Fibroblast of the aortic adventitia (primary cell): ENCODE measurements at regions not wholly inside any gene's neighbourhood (a gene's known extent, or its start where the extent isn't known, plus 50 kb on each side); places are given as distances from the start of the nearest gene placed in this dataset.

Experiments
- DNase-seq: peaks from one replicate; pipeline ENCODE4 v3.0.0-alpha.2; 2010; ENCODE audit warnings: low read depth
- H3K4me3 ChIP-seq: 2 replicates; pipeline ENCODE4 v1.5.1; 2011; ENCODE audit warnings: low read depth, mild to moderate bottlenecking, control low read depth, low read length, moderate library complexity
- TF ChIP-seq, protein P1 (sequence below): IDR thresholded peaks from 2 replicates; pipeline ENCODE4 v1.5.1; 2011; ENCODE audit warnings: mild to moderate bottlenecking, low read length, control low read depth, inconsistent platforms; ENCODE audit not compliant: insufficient read depth

DNA sequence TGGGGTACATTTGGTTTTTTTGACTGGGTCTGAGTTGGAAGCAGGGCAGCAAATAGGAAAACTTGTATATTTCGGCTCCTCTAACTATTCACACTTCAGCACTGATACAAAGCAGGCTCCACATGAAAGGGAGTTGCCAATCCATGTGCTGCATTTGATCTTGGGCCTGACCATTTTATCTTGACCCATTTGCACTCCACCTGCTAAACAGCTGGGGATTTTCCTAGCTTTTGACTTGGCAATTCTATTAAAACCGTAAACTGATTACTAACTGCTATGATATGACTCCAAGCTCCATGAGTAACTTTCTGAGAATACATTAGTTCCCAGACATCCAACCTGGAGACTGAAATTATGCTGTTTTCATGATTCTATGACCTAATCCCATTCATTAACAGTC lies 797.1 kb downstream of the BCL11B start:
- no peak overlapping the region for H3K4me3 ChIP-seq
- no peak for DNase-seq
- TF ChIP-seq, protein P1, sequence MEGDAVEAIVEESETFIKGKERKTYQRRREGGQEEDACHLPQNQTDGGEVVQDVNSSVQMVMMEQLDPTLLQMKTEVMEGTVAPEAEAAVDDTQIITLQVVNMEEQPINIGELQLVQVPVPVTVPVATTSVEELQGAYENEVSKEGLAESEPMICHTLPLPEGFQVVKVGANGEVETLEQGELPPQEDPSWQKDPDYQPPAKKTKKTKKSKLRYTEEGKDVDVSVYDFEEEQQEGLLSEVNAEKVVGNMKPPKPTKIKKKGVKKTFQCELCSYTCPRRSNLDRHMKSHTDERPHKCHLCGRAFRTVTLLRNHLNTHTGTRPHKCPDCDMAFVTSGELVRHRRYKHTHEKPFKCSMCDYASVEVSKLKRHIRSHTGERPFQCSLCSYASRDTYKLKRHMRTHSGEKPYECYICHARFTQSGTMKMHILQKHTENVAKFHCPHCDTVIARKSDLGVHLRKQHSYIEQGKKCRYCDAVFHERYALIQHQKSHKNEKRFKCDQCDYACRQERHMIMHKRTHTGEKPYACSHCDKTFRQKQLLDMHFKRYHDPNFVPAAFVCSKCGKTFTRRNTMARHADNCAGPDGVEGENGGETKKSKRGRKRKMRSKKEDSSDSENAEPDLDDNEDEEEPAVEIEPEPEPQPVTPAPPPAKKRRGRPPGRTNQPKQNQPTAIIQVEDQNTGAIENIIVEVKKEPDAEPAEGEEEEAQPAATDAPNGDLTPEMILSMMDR, result no peak

DNA sequence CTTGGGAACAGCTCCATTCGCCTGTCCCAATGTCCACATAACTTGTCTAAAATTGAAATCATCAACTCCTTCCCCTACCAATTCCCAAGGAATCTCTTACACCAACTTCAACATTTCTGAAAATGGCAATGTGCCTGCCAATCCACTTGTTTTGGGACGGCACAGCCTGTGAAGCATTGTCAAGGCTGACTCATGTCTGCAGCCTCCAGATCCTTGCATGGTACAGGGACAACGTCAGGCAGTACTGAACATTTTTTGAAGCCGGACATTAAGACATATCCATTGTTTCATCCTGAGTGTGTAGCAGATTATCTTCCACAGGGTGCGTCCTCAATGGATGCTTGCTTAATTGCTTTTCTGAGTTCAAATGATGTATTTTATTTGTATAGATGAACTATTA lies 794.1 kb downstream of the BCL11B start:
- TF ChIP-seq, protein P1, result no peak
- no peak for DNase-seq
- H3K4me3 ChIP-seq, result no peak overlapping the region

DNA sequence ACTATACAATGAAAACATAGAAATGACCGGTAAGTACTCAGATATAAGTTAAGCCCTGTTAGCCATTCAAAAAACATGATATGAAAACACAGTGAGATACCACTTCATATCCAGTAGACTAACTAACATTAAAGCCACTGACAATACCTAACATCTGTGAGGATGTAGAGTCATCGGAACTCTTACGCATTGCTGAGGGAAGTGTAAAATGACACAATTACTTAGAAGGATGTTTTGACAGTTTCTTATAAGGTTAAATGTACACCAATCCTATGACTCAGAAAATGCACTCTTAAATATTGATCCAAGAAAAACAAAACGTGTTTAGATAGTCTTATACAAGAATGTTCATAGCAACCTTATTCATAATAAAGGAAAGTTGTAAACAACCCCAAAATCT lies 782.9 kb downstream of the BCL11B start:
- no peak for DNase-seq
- TF ChIP-seq, protein P1, result no peak
- H3K4me3 ChIP-seq, result no peak overlapping the region

DNA sequence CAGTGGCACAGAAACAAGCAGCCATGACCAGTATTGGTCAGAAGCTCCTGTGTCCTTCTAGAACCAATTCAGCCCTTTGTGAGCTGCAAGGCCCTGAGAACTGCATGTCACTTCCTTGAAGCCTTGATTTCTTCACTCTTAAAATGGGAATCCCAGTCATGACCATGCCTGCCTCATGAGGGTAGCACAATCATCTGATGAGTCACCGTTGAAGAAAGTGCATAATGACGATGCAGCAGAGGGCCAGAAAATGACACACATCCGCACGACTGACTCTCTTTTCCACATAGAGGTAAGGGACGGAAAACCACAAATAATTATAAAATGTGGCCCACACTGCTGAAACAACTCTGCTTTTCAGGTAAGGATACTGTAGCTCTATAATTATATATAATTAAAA lies 777.4 kb downstream of the BCL11B start:
- TF ChIP-seq, protein P1, result no peak
- H3K4me3 ChIP-seq, result no peak overlapping the region
- DNase-seq, result no peak

DNA sequence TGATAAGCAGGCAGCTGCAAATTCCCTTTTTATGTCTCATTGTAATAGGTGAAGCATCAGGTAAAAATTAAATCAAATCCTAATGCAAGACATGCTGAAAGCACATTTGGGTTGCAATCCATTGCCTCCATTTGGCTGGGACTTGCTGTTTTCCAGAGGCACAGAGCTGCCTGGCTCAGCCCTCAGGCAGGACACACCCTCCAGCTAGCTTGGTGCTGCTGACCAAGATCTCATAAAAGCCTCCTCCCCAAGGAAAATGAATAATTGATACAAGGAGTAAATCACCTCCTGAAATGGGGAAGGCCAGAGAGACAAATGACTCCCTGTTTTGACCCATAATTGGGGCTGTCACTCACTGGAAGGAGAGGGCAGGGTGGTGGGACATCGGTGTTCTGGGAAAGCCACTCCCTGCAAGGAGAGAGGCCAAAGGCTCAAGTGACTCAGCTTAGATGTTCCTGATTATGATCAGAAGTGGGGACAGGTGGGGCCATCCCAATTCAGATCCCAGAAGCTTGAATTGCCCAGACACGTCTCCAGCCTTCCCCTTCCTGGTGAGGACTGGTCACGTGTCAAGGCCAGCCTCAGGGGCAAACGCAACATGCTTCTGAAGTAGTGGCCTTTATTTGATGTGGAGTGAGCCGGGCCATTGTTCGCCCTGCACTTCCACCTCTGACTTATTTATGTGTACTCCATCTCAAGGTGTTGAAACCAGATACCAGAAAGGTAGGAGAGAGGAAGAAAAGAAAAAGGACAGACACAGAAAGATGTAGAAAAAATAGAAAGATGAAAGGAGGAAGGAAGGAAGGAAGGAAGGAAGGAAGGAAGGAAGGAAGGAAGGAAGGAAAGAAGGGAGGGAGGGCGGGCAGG lies 773.7 kb downstream of the BCL11B start:
- TF ChIP-seq, protein P1, result no peak
- no peak for DNase-seq
- no peak overlapping the region for H3K4me3 ChIP-seq

DNA sequence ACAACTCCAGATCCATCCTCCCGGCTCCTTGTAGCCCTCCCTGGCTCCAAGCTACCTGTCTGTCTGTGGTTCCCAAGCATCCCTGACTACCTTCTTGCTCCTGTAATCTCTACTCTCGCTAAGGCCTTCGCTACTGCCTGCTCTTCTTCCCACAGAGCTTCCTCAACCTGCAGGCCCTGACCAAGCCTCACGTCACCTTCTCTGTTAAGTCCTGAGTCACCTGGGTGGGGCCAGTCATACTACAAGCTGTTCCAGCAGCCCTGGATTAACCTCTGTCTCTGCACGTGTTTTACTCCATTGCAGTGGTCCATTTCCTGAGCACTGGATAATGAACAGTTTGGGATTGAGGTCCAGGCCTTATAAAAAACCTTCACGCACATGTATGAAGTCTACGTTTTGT lies 770.7 kb downstream of the BCL11B start:
- no peak for DNase-seq
- H3K4me3 ChIP-seq, result no peak overlapping the region
- TF ChIP-seq, protein P1, result no peak
